ENCODE measurements at regions not wholly inside any gene's neighbourhood (a gene's known extent, or its start where the extent isn't known, plus 50 kb on each side); places are given as distances from the start of the nearest gene placed in this dataset.

DNA sequence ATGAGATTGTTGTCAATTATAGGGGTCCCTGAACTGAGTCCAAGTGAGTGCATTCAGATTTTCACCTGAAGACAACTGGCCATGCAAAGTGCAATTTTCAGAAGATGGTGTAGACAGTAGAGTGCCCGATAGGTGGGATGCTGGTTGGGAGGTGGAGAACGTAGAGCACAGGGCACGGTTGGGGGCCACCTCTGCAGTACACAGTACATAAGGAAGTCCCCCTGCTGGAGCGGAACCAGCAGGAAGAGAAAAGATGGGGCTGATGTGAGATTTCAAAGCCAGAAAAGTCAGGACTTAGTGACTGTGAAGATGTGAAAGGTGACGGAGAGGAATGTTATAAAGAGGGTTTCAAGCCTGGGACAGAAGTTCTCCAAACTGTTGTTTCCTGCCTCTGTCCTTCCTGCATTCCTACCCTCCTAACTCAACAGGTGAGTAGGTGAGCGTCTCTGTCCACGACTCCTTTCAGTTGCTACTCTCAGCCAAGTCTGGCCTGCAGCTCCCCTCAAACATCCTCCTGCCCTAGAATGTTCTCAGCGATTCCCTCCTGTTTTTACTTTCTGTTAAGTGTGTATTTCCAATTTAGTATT, 330.8 kb downstream of the PRL start:
- H3K9ac ChIP-seq (replicated peaks; ENCODE audit: extremely low read depth, insufficient read depth, low read length) = no peak overlapping the region
- no peaks in the 10 kb centered on the region for H3K9me3 ChIP-seq (replicated peaks; ENCODE audit: control insufficient read depth, insufficient read depth, low read length)
- ChIA-PET POLR2A (no interaction called here), CTCF (no interaction called here)
- H3K27ac ChIP-seq (ENCODE audit: insufficient read depth, low read depth, low read length) = no peak overlapping the region
- H3K27me3 ChIP-seq (ENCODE audit: control insufficient read depth in 2 of 2, insufficient read depth in 2 of 2, low read length in 2 of 2) = no peaks in the 10 kb centered on the region
- H3K9me1 ChIP-seq (replicated peaks; ENCODE audit: control insufficient read depth, extremely low read depth, insufficient read depth, low read length) = no peaks in the 10 kb centered on the region
- intact Hi-C loops (cut with micrococcal nuclease) = no loop called here
- H3K4me2 ChIP-seq (ENCODE audit: insufficient read depth, low read length) = no peak overlapping the region
- no peak for DNase-seq (ENCODE audit: low read depth, low spot score)
- no peaks in the 10 kb centered on the region for H4K20me1 ChIP-seq (replicated peaks; ENCODE audit: control insufficient read depth, extremely low read depth, insufficient read depth, low read length)
- BruUV-seq (replicated peaks) = no TSS peak
- dilution Hi-C loops (cut with MboI; ENCODE audit: extremely low pct_ligation_motif_present, low sequenced_read_pairs) = no loop called here
- no peak overlapping the region for H3K4me3 ChIP-seq (replicated peaks in 1 of 3; ENCODE audit: insufficient read depth in 1 of 3, low read depth in 1 of 3, low read length in 3 of 3)
- H3K4me1 ChIP-seq (ENCODE audit: control insufficient read depth, extremely low read depth, insufficient read depth, low read length) = peaks cover 12% of the 10 kb centered on the region
- FAIRE-seq = no peak
- H2AFZ ChIP-seq (ENCODE audit: low read depth, low read length) = no peak overlapping the region
- no peaks in the 10 kb centered on the region for H3K79me2 ChIP-seq (ENCODE audit: control insufficient read depth, insufficient read depth, low read length)
- no peak for TF ChIP-seq EZH2 (IDR thresholded peaks at IDR 0.05; ENCODE audit: borderline replicate concordance, low read depth, low read length, severe bottlenecking)
- TF ChIP-seq JUN (IDR thresholded peaks at IDR 0.05; ENCODE audit: borderline replicate concordance, insufficient read depth, insufficient read length, low read depth) = no peak
- H3K36me3 ChIP-seq (ENCODE audit: control insufficient read depth in 2 of 2, extremely low read depth in 1 of 2, insufficient read depth in 2 of 2, low read length in 2 of 2) = no peaks in the 10 kb centered on the region

- no peak for FAIRE-seq
- no peaks in the 10 kb centered on the region for H3K27me3 ChIP-seq (ENCODE audit: control insufficient read depth in 2 of 2, insufficient read depth in 2 of 2, low read length in 2 of 2)
- dilution Hi-C loops (cut with MboI; ENCODE audit: extremely low pct_ligation_motif_present, low sequenced_read_pairs) (no loop called here), intact Hi-C loops (cut with micrococcal nuclease) (no loop called here)
- H3K9me3 ChIP-seq (replicated peaks; ENCODE audit: control insufficient read depth, insufficient read depth, low read length) = no peaks in the 10 kb centered on the region
- no peak for TF ChIP-seq POLR2A (IDR thresholded peaks at IDR 0.05; ENCODE audit: low read depth, low read length)
- H2AFZ ChIP-seq (ENCODE audit: low read depth, low read length) = no peak overlapping the region
- no peak overlapping the region for H3K4me3 ChIP-seq (replicated peaks in 1 of 3; ENCODE audit: insufficient read depth in 1 of 3, low read depth in 1 of 3, low read length in 3 of 3)
- no TSS peak for BruUV-seq (replicated peaks)
- no peaks in the 10 kb centered on the region for H3K79me2 ChIP-seq (ENCODE audit: control insufficient read depth, insufficient read depth, low read length)
- H3K27ac ChIP-seq (ENCODE audit: insufficient read depth, low read depth, low read length) = no peak overlapping the region
- DNase-seq (ENCODE audit: low read depth, low spot score) = no peak
- H4K20me1 ChIP-seq (replicated peaks; ENCODE audit: control insufficient read depth, extremely low read depth, insufficient read depth, low read length) = no peaks in the 10 kb centered on the region
- no peak overlapping the region for H3K4me2 ChIP-seq (ENCODE audit: insufficient read depth, low read length)
- no peaks in the 10 kb centered on the region for H3K36me3 ChIP-seq (ENCODE audit: control insufficient read depth in 2 of 2, extremely low read depth in 1 of 2, insufficient read depth in 2 of 2, low read length in 2 of 2)
- ChIA-PET POLR2A (no interaction called here), CTCF (interaction anchor here (1.7 to 1.9 kb wide), 2 partner anchors 12 to 31 kb away, joined by 4 to 6 read pairs; no protein-coding TSS in a partner anchor)
- H3K4me1 ChIP-seq (ENCODE audit: control insufficient read depth, extremely low read depth, insufficient read depth, low read length) = peaks cover 13% of the 10 kb centered on the region
- no peaks in the 10 kb centered on the region for H3K9me1 ChIP-seq (replicated peaks; ENCODE audit: control insufficient read depth, extremely low read depth, insufficient read depth, low read length)
- H3K9ac ChIP-seq (replicated peaks; ENCODE audit: extremely low read depth, insufficient read depth, low read length) = no peak overlapping the region
These were observed 329.5 kb downstream of the PRL start for GRCh38 chr6:21967056-21967974.

Data from endothelial cell of umbilical vein (primary cell).